ENCODE measurements at regions not wholly inside any gene's neighbourhood (a gene's known extent, or its start where the extent isn't known, plus 50 kb on each side); places are given as distances from the start of the nearest gene placed in this dataset.
A peak's percentile ranks its signal among the peaks of the same experiment; 100 is the strongest.

GRCh38 chr4:82201805-82202641 lies 171.8 kb downstream of the HNRNPD start:
- TF ChIP-seq, protein P1, sequence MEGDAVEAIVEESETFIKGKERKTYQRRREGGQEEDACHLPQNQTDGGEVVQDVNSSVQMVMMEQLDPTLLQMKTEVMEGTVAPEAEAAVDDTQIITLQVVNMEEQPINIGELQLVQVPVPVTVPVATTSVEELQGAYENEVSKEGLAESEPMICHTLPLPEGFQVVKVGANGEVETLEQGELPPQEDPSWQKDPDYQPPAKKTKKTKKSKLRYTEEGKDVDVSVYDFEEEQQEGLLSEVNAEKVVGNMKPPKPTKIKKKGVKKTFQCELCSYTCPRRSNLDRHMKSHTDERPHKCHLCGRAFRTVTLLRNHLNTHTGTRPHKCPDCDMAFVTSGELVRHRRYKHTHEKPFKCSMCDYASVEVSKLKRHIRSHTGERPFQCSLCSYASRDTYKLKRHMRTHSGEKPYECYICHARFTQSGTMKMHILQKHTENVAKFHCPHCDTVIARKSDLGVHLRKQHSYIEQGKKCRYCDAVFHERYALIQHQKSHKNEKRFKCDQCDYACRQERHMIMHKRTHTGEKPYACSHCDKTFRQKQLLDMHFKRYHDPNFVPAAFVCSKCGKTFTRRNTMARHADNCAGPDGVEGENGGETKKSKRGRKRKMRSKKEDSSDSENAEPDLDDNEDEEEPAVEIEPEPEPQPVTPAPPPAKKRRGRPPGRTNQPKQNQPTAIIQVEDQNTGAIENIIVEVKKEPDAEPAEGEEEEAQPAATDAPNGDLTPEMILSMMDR (IDR thresholded peaks at IDR 0.05) = peak in 4 of 7 experiments; percentile 18 to 47 (median 37)
- no peak for TF ChIP-seq POLR2A (IDR thresholded peaks at IDR 0.05)
- TF ChIP-seq POLR2AphosphoS5 (IDR thresholded peaks at IDR 0.05) = no peak
- no peak for TF ChIP-seq EP300 (IDR thresholded peaks at IDR 0.05)
